Eye (tissue), 1 donor: ENCODE measurements at regions not wholly inside any gene's neighbourhood (a gene's known extent, or its start where the extent isn't known, plus 50 kb on each side); places are given as distances from the start of the nearest gene placed in this dataset.
"Not testable (repeated sequence)": the region's sequence is repeated elsewhere in the genome, so short reads cannot be mapped to it uniquely, and the experiment has no call there.

Experiments used
- DNase-seq: peaks from one replicate; pipeline ENCODE4 v3.0.0-alpha.2; 2015

DNA sequence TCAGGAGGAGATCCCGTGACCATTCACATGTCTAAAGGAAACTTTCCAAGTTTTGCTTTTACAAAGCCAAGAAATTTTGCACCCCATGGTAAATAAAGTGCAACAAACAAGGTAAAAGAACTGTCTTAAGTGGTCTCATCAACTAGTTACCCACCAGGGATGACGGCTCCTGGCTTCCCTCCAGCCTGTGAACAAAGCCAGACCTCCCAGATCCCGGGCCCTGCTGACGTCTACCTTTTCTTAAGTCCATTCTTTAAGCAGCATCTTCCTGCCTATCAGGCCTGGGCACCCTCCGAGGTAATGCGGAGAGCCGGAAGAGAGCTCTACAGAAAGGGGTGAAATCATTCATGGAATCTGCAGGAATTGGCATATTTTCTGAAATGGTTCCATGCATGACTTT, 58.0 kb upstream of the DAAM1 start:
- no peak for DNase-seq

DNA sequence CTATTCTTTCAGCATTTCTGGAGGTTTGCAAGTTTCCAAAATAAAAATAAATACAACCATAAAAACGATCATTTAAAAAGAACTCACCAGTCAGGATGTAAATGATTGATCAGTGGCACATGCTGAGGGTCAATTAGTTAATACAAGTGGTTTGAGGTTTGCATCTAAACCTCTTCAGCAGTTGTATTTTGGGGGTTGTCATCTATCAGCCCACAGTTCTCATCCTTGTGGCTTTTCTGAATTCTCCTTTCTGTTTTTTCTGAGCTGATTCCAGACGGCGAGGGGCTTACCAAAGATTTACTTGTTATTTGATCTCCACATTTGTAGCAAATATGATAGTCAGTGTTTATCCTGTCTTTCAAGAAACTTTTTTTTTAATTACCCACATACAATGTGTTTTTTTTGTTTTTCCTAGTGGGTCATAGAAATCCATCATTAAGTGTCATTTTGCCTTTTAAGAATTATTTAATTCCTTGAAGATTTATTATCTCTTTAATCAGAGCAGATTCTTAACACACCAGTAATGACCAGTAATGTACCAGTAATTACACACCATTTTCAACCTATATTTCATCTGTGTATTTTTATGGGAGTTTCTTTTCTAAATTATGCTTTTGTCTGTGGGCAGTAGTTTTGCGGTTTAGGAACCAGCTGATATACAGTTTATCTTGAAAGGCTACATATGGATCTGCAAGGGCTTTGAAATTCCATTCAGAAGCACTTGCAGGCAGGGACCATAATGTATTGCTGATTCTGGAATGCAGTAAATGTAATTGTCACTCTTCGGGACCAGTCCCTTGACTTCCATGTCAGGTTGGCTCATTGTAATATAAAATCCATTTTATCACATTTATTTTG, 56.3 kb upstream of the DAAM1 start:
- DNase-seq: no peak

DNA sequence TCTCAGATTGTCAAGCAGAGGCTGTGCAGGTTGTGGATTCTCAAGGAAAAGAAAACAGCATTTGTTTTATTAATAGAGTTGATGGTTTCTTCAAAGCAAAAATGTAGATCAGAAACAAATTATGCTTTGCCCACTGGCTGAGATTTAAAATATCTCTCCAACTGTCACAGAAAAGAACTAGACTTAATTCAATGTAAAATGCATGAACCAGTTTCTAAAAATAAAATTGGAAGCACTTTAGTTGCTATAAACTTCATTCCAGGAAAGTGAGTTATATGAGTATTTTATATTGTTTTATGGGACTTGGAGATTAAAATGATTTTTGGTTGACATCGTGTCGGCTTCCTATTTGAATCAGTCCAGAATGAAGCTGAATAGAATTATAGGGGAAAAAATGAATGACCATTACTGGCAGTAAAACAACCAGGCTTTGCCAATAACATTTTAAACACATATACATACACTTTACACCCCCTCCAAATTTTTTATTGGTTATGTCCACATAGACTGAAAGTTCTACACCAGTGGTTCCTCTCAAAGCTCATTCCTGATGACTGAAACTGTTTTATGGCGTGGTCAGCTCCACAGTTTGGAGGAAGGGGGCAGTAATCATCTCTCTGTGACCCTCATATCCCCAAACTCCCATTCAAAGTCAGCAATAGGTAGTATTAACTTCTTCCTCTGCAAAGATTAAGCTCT, 55.5 kb upstream of the DAAM1 start:
- DNase-seq: no peak

- DNase-seq: no peak
Observed at GRCh38 chr14:59133709-59134108, 54.8 kb upstream of the DAAM1 start.

DNA sequence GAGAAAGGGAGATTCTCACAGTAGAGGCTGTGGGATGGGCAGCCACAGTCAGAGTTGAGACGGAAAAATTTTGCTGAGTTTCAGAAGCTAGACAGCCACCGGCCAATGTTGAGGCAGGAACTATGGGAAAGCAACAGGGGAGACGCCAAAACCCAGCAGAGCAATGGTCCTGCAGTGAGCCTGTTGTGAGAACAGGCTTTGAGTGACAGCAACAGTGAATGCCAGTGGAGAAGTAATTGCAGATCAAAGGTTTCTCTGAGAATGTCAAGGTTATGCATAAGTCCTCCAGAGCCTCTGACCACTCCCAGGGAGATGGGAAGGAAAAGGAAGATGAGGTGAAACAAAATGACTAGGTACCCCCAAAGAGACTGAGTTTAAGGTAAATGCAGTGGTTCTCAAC, 54.2 kb upstream of the DAAM1 start:
- no peak for DNase-seq

GRCh38 chr14:59137256-59137655, 51.2 kb upstream of the DAAM1 start:
- DNase-seq: no peak

GRCh38 chr14:59138576-59138975, 49.9 kb upstream of the DAAM1 start:
- not testable (repeated sequence) for DNase-seq
